Activated B cell treated with CpG ODN at 0.5 μM for 24 hours (primary cell): ENCODE measurements at regions not wholly inside any gene's neighbourhood (a gene's known extent, or its start where the extent isn't known, plus 50 kb on each side); places are given as distances from the start of the nearest gene placed in this dataset.

Experiments used
- ATAC-seq: fragments of 200-7000 bp; cut with Tn5 transposase; one replicate; pipeline ENCODE4 v1.10.0; 2021; ENCODE audit warnings: low read depth, mild to moderate bottlenecking, moderate library complexity
- CTCF ChIA-PET: fragments of 350-600 bp; sonication (Branson Sonifier 250); formaldehyde crosslinking; loops from one replicate; lab custom pipeline; 2021; ENCODE audit warnings: antibody characterized with exemption; lab: Charles Lee
- POLR2A ChIA-PET: fragments of 350-600 bp; sonication (Branson Sonifier 250); formaldehyde crosslinking; loops from one replicate; lab custom pipeline; 2021; ENCODE audit warnings: antibody characterized with exemption; lab: Charles Lee
- DNase-seq: peaks from one replicate; pipeline ENCODE4 v3.0.0; 2022
- H3K27ac Mint-ChIP-seq: one replicate; pipeline ENCODE4 v1.8.0; 2020; ENCODE audit warnings: mixed read lengths
- H3K27me3 Mint-ChIP-seq: one replicate; pipeline ENCODE4 v1.8.0; 2021; ENCODE audit warnings: mixed read lengths
- H3K36me3 Mint-ChIP-seq: one replicate; pipeline ENCODE4 v1.8.0; 2021; ENCODE audit warnings: low read depth, mixed read lengths
- H3K4me1 Mint-ChIP-seq: one replicate; pipeline ENCODE4 v1.8.0; 2021; ENCODE audit warnings: mixed read lengths
- H3K4me3 Mint-ChIP-seq: one replicate; pipeline ENCODE4 v1.8.0; 2020; ENCODE audit warnings: mild to moderate bottlenecking, mixed read lengths
- H3K9me3 Mint-ChIP-seq: one replicate; pipeline ENCODE4 v1.8.0; 2020; ENCODE audit warnings: mixed read lengths
- intact Hi-C: fragments of 100-400 bp; cut with micrococcal nuclease; formaldehyde crosslinking; loops from one replicate; pipeline ENCODE4 v1.15.1; 2024
- TF ChIP-seq, protein P1 (sequence below): fragments of 200-600 bp; IDR thresholded peaks from one replicate; pipeline ENCODE4 v1.8.0; 2022; ENCODE audit warnings: antibody characterized with exemption, mild to moderate bottlenecking

DNA sequence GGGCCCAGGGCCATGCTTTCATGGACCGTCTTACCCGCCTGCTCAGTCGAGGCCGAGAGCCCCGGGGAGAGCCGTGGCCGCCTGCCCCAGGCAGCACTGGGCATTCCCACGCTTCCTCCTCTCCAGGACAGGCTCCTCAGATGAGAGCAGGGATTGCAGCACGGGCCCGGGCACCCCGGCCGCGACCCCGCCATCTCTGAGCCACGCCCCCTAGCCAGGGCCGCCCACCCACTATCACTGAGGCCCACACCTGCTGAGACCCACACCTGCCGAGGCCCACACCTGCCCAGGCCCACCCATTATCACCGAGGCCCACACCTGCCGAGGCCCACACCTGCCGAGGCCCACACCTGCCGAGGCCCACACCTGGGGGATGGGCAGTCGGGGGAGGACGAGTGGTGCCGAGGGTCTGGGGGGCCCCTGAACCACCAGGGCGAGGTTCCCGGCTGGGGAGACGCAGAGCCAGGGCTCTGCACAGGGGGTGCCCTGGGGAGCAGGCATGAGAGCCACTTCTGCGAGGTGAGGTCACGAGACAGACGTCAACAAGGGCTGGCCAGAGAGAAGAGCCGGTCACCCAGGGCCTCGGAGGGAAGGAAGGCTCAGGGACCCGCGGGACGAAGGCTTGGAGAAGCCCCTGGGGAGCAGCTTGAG is 235.6 kb downstream of the ERMARD start:
- intact Hi-C loops = no loop called here
- no peaks in the 10 kb centered on the region for H3K36me3 Mint-ChIP-seq

DNA sequence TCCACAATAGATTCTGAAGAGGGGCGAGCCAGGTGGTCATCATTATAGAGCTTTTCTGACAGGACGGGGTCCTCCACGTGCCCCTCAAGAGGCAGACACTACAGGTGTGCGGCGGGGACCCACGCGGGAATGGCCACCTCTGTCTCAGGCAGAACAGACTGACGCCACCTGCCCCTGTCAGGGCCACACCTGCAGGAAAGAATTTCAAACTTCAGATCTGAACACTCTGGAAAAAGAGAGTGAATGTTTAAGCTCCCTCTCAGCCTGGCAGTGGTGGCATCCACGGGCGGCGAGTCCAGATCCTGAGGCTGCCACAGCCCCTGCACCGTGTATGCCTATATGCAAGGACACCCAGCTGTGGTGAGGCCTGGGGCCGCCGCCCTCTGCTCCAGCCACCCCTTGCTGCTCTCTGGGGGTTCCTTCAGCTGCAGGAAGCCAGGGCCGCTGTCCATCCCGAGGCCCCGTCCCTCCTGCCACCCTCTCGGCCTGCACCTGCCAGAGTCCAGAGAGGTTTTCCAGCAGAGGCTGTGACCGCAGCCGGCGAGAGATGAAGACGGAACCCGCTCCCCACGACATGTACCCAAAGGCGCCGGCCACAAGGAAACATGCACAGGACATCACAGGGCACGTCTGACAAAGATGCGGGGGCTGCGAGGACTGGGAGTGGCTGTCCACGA is 234.9 kb downstream of the ERMARD start:
- Mint-ChIP-seq H3K4me3 (no peak overlapping the region), H3K36me3 (no peaks in the 10 kb centered on the region), H3K27ac (no peak overlapping the region), H3K4me1 (peaks cover 18% of the 10 kb centered on the region), H3K27me3 (peaks cover 4% of the 10 kb centered on the region), H3K9me3 (no peaks in the 10 kb centered on the region)
- no peak for ATAC-seq
- ChIA-PET POLR2A (no interaction called here), CTCF (no interaction called here)
- intact Hi-C loops = no loop called here
- TF ChIP-seq, protein P1, sequence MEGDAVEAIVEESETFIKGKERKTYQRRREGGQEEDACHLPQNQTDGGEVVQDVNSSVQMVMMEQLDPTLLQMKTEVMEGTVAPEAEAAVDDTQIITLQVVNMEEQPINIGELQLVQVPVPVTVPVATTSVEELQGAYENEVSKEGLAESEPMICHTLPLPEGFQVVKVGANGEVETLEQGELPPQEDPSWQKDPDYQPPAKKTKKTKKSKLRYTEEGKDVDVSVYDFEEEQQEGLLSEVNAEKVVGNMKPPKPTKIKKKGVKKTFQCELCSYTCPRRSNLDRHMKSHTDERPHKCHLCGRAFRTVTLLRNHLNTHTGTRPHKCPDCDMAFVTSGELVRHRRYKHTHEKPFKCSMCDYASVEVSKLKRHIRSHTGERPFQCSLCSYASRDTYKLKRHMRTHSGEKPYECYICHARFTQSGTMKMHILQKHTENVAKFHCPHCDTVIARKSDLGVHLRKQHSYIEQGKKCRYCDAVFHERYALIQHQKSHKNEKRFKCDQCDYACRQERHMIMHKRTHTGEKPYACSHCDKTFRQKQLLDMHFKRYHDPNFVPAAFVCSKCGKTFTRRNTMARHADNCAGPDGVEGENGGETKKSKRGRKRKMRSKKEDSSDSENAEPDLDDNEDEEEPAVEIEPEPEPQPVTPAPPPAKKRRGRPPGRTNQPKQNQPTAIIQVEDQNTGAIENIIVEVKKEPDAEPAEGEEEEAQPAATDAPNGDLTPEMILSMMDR = no peak
- no peak for DNase-seq

More for the DNA sequence above, 235.6 kb downstream of the ERMARD start:
- Mint-ChIP-seq H3K27me3 (peaks cover 4% of the 10 kb centered on the region), H3K4me3 (no peak overlapping the region), H3K27ac (no peak overlapping the region), H3K4me1 (peaks cover 22% of the 10 kb centered on the region), H3K9me3 (no peaks in the 10 kb centered on the region)
- ChIA-PET CTCF (no interaction called here), POLR2A (no interaction called here)
- TF ChIP-seq, protein P1 = no peak
- DNase-seq (no peak), ATAC-seq (no peak)

DNA sequence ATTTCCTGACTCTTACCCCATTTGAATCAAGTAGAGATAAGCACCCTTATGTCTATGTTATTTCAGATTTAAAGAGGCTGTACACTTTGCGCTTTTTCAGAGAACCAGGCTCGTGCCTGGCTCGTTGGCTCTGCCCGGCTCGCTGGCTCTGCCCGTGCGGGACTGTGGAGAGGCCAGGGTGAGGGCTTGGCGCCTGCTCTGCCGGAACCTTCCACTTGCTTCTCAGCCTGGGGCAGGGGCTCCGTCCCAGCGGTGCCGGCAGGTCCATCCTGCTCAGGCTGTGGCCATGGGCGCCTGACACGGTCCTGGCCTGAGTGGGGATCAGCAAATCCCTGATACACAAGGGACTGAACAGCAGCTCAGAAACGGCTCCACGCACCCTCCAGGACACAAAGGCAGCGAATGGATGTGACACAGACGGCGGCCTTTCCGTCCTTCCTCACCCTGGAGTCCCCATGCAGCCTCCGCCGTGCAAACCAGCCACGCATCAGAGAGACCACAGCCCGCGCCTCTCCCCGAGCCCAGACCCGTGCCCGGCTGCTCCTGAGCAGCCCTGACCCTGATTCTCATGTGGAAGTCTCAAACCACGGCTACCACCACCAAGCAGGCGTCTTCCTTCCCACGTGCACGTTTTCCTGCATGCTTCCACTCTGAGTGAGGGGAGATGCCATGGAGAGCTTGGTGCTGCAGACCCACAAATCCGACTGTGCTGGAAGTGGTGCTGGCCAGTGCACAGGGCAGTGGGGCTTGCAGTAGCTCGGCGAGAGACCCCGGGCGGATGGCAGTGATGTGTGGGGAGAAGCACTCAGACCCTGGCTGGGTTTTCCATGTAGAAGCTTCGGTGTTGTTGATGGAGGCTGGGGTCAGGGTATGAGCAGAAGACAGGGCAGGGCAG is 233.9 kb downstream of the ERMARD start:
- Mint-ChIP-seq H3K4me1 (peaks cover 14% of the 10 kb centered on the region), H3K27ac (no peak overlapping the region), H3K36me3 (no peaks in the 10 kb centered on the region), H3K9me3 (no peaks in the 10 kb centered on the region), H3K4me3 (no peak overlapping the region), H3K27me3 (peaks cover 4% of the 10 kb centered on the region)
- ChIA-PET CTCF (no interaction called here), POLR2A (no interaction called here)
- intact Hi-C loops = no loop called here
- TF ChIP-seq, protein P1 = no peak
- DNase-seq (no peak), ATAC-seq (no peak)

DNA sequence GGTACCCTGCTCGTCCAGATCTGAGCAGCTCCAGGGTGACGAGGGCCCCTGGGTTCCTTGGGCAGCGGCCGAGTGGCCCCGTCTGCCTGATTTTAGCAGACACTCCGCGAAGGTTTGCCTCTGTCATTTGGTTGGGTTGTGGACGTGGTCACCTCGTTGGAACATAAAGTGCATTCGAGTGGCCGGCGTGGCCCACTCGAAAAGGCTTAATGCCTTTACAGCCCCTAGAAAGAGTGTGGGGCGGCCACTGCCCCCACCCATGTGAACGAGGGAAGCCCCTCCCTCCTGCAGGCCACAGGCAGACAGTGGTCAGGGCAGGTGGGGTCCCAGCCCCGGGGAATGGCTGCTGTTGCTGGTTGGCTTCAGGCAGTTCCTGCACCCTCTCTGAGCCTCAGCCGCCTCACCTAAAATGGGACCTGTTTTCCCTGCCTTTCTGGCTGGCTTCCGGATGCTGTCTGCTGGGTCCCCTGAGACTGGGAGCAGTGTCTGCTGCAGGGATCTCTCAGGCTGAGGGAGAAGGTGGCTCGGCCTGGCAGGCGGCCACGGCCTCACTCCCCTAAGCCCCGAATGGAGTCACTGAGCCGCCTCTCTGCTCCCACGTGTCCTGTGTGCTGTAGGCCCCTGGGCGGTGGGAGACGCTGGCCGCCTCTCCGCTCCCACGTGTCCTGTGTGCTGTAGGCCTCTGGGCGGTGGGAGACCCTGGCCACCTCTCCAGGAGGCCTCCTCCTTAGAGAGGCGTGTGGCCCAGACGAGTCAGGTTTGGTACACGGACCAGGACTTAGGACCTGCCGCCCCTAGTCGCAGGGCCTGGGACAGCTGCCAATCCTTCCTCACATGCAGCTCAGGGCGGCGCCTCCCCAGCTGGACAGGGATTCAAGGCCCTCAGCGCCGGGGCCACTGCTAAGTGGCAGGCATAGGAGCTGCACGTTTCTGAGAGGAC is 233.0 kb downstream of the ERMARD start:
- peaks cover 3% of the 10 kb centered on the region for H3K27me3 Mint-ChIP-seq
- no peaks in the 10 kb centered on the region for H3K9me3 Mint-ChIP-seq
- ChIA-PET POLR2A (no interaction called here), CTCF (no interaction called here)
- DNase-seq (no peak), ATAC-seq (no peak)
- peaks cover 5% of the 10 kb centered on the region for H3K4me1 Mint-ChIP-seq
- no peaks in the 10 kb centered on the region for H3K36me3 Mint-ChIP-seq
- TF ChIP-seq, protein P1 = no peak
- intact Hi-C loops = no loop called here
- H3K27ac Mint-ChIP-seq = no peak overlapping the region
- no peak overlapping the region for H3K4me3 Mint-ChIP-seq
